Skin of body (tissue), 1 donor: ENCODE measurements at regions not wholly inside any gene's neighbourhood (a gene's known extent, or its start where the extent isn't known, plus 50 kb on each side); places are given as distances from the start of the nearest gene placed in this dataset. TPM values are rescaled to one million over a fixed set of nuclear protein-coding genes. Genes with fewer than 3 reads are reported as not detected.

Source experiments
- small RNA-seq: library from RNA; depleted of rRNA; stranded (forward); fragments of <200 nt; gene quantifications from one replicate; pipeline ENCODE3, GENCODE V24; 2014; ENCODE audit warnings: low replicate concordance

Small RNA genes in the stretch of these regions (small RNA-seq; reads per million reads assigned to genes)
- not detected for gene RPS27P20
